VCaP (cell line): ENCODE measurements at regions not wholly inside any gene's neighbourhood (a gene's known extent, or its start where the extent isn't known, plus 50 kb on each side); places are given as distances from the start of the nearest gene placed in this dataset.
A peak's percentile ranks its signal among the peaks of the same experiment; 100 is the strongest.

ENCODE experiments used
- H3K27ac ChIP-seq: fragments of 450-650 bp; 2 replicates; pipeline ENCODE4 v1.5.1; 2017
- CTCF ChIP-seq: fragments of 450-650 bp; conservative IDR thresholded peaks from 2 replicates; pipeline ENCODE4 v1.5.1; 2017; ENCODE audit warnings: mild to moderate bottlenecking, moderate library complexity

- H3K27ac ChIP-seq: no peak overlapping the region
- no peak for TF ChIP-seq CTCF
Measured at GRCh38 chr4:17174751-17175150, 276.3 kb upstream of the LDB2 start.

GRCh38 chr4:17173300-17173699 lies 274.9 kb upstream of the LDB2 start:
- no peak overlapping the region for H3K27ac ChIP-seq
- peak; percentile 17; the same call in 1 of the 2 replicates for TF ChIP-seq CTCF

DNA sequence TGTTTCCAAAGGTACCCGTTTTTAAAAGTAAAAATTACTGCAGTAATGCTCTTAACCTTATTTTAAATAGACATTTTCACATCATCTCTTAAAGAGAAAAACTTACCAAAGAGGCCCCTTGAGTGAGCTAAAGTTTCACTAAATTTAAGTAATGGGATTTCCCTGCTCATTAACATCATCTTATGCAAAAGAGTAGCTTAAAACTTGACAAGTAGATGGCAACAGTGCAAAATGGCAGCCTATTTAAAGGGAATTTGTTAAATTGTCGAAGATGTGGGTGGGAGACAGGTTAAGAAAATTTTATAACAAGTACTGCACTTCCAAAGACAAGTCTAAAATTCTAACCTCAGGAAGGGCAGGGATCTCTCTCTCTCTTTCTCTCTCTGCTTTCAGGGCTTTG lies 271.7 kb upstream of the LDB2 start:
- H3K27ac ChIP-seq: no peak overlapping the region
- no peak for TF ChIP-seq CTCF

DNA sequence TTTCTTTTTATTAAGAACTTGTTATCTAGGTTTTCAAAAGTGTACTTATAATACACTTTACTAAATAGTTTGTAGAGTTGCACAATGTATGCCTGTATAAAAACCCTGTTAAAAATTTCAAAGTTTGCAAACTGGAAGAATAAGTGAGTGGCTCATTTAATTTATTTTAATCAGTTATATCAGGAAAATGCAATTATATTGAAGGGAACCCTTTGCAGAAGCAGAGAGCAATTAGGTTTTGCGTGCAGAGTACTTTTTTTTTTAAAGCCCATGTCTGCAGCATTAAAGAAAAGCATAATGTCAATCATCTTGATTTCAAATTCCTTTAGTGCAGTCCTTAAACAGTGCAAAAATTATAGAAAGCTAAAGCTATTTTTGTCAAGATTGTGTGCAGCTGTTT lies 271.3 kb upstream of the LDB2 start:
- H3K27ac ChIP-seq: no peak overlapping the region
- TF ChIP-seq CTCF: no peak

GRCh38 chr4:17168571-17168970 lies 270.1 kb upstream of the LDB2 start:
- TF ChIP-seq CTCF: no peak
- H3K27ac ChIP-seq: no peak overlapping the region

- H3K27ac ChIP-seq: no peak overlapping the region
Measured at GRCh38 chr4:17166954-17167353, 268.5 kb upstream of the LDB2 start.

GRCh38 chr4:17165286-17165685 lies 266.8 kb upstream of the LDB2 start:
- TF ChIP-seq CTCF: no peak
- H3K27ac ChIP-seq: no peak overlapping the region

More at GRCh38 chr4:17166954-17167353, 268.5 kb upstream of the LDB2 start:
- TF ChIP-seq CTCF: no peak

DNA sequence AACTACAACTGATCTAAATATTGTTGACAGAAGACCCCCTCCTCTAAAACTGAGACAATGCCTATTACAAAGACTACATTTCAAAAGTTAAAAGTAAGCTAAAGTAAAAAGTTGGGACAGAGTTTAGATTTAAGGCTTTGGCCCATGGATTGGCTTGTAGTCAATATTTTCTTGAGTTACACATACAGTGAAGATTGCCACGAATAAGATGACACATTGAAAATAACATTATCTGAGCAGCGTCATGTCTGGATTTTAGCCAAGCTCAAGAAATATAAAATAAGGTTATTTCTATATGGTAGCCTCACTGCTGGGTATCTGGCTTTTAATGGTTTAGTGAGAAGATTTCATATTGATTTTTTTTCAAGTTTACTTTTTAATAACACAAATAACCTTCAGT lies 266.2 kb upstream of the LDB2 start:
- TF ChIP-seq CTCF: no peak
- H3K27ac ChIP-seq: no peak overlapping the region
